K562 (cell line): ENCODE measurements at regions not wholly inside any gene's neighbourhood (a gene's known extent, or its start where the extent isn't known, plus 50 kb on each side); places are given as distances from the start of the nearest gene placed in this dataset.

Source experiments
- CBX1 ChIP-seq: sonication (generic); IDR thresholded peaks from 2 replicates; pipeline ENCODE4 v1.6.1; 2016; ENCODE audit warnings: antibody characterized with exemption, low read depth, mild to moderate bottlenecking
- POLR2AphosphoS5 ChIP-seq: IDR thresholded peaks from 2 replicates; pipeline ENCODE4 v1.6.1; 2011; ENCODE audit warnings: mild to moderate bottlenecking, low read depth, low read length, moderate library complexity; ENCODE audit not compliant: control insufficient read depth, insufficient read depth
- SUPT5H ChIP-seq: fragments of 450-650 bp; IDR thresholded peaks from 2 replicates; pipeline ENCODE4 v1.6.1; 2016

- TF ChIP-seq CBX1: no peak
- no peak for TF ChIP-seq SUPT5H
- no peak for TF ChIP-seq POLR2AphosphoS5
These were observed 681.9 kb upstream of the ARRDC3 start for GRCh38 chr5:92064993-92065392.
